Stimulated activated CD4-positive, alpha-beta T cell treated with anti-CD3 and anti-CD28 coated beads, Interleukin-12 subunit alpha, Interleukin-12 subunit beta, amount 100 ng/mL, for 48 hours (primary cell): ENCODE measurements at regions not wholly inside any gene's neighbourhood (a gene's known extent, or its start where the extent isn't known, plus 50 kb on each side); places are given as distances from the start of the nearest gene placed in this dataset.
"Not testable (repeated sequence)": the region's sequence is repeated elsewhere in the genome, so short reads cannot be mapped to it uniquely, and the experiment has no call there.

ENCODE experiments used
- DNase-seq, 3 donors: peaks; one replicate each; pipeline ENCODE4 v3.0.0-alpha.2; 2020; ENCODE audit warnings: low read depth in 2 of 3, low spot score in 1 of 3

DNA sequence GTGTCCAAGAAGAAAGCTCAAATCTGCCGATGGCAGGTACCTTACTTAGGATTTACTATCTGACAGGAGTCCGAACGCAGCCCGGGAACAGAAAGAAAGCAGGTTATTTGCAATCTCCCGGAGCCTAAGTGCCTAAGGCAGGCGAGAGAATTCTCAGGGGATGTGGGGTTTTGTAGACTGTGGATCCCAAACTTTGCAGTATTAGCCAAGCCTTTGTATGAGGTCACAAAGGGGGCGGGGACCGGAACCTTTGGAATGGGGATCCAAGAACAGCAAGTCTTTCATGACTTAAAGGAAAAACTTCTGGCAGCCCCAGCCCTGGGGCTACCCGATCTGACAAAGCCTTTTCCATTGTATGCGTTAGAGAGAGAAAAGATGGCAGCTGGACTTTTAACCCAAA, 80.6 kb upstream of the RUBCNL start:
- not testable (repeated sequence) for DNase-seq

GRCh38 chr13:46466074-46466473, 79.0 kb upstream of the RUBCNL start:
- DNase-seq, result not testable (repeated sequence)

- DNase-seq, result no peak
Measured at GRCh38 chr13:46463719-46464118, 76.7 kb upstream of the RUBCNL start.

DNA sequence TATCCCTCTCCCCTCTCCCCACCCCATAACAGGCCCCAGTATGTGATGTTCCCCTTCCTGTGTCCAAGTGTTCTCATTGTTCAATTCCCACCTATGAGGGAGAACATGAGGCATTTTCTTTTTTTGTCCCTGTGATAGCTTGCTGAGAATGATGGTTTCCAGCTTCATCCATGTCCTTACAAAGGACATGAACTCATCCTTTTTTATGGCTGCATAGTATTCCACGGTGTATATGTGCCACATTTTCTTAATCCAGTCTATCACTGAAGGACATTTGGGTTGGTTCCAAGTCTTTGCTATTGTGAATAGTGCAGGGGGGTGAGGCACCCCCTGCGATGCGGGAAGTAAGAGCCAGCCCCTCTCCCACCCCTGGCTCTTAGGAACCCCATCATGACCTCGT, 73.2 kb upstream of the RUBCNL start:
- DNase-seq, result not testable (repeated sequence)

DNA sequence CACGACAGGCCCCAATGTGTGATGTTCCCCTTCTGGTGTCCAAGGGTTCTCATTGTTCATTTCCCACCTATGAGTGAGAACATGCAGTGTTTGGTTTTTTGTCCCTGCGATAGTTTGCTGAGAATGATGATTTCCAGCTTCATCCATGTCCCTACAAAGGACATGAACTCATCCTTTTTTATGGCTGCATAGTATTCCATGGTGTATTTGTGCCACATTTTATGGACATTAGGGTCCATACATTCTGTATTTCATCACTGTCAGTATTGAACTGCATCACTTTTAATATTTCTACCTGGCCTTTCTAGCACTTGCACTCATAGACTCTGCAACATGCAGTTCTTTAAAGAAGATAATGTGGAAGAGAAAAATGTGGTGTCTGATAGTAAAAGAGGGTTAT, 70.2 kb upstream of the RUBCNL start:
- not testable (repeated sequence) for DNase-seq

DNA sequence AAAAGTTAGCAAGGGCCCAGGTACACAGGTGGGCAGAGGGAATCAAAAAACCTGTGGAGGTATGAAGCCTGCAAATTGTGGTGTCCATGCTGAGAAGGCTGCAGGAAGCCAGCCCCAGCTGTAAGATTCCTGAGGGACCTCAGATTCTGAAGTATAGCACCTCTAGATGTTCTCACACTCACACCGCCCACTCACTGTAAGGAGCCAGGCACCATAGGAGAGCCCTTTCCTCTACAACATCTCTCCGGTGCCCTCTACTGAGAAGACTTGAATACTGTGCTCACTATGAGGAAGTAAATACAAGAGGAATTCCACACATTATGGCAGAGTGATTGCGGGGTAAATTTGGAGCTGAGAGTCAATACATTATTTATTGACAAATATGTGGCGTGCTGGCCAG, 68.9 kb upstream of the RUBCNL start:
- DNase-seq, result peak in 2 of 3 donors; percentile 0 to 15

- not testable (repeated sequence) for DNase-seq
Measured at GRCh38 chr13:46451145-46451544, 64.1 kb upstream of the RUBCNL start.

- DNase-seq, result not testable (repeated sequence)
Measured at GRCh38 chr13:46449949-46450348, 62.9 kb upstream of the RUBCNL start.

GRCh38 chr13:46448148-46448547, 61.1 kb upstream of the RUBCNL start:
- DNase-seq, result not testable (repeated sequence)

GRCh38 chr13:46437808-46438404, 50.9 kb upstream of the RUBCNL start:
- not testable (repeated sequence) for DNase-seq
